Activated T-helper 2 cell treated with anti-CD3 and anti-CD28 coated beads, Interferon-gamma antibody, Interleukin-2, Interleukin-4, amounts not matched to agents 10 μg/mL and 5 μg/mL and 100 μg/mL, durations not matched to agents 14 hours and 24 hours and 36 hours (primary cell): ENCODE measurements at regions not wholly inside any gene's neighbourhood (a gene's known extent, or its start where the extent isn't known, plus 50 kb on each side); places are given as distances from the start of the nearest gene placed in this dataset.

Experiments used
- DNase-seq: peaks from one replicate; pipeline ENCODE4 v3.0.0; 2021; ENCODE audit warnings: low spot score
- H3K27ac Mint-ChIP-seq: one replicate; pipeline ENCODE4 v1.8.0; 2021; ENCODE audit warnings: mixed read lengths
- H3K27me3 Mint-ChIP-seq: one replicate; pipeline ENCODE4 v1.8.0; 2021; ENCODE audit warnings: low read depth, mixed read lengths
- H3K36me3 Mint-ChIP-seq: one replicate; pipeline ENCODE4 v1.8.0; 2021; ENCODE audit warnings: low read depth, mixed read lengths
- H3K4me1 Mint-ChIP-seq: one replicate; pipeline ENCODE4 v1.8.0; 2021; ENCODE audit warnings: low read depth, mixed read lengths
- H3K4me3 Mint-ChIP-seq: one replicate; pipeline ENCODE4 v1.8.0; 2021; ENCODE audit warnings: low read depth, mild to moderate bottlenecking, moderate library complexity, mixed read lengths
- H3K9me3 Mint-ChIP-seq: one replicate; pipeline ENCODE4 v1.8.0; 2021; ENCODE audit warnings: mixed read lengths
- intact Hi-C: fragments of 100-400 bp; cut with micrococcal nuclease; formaldehyde crosslinking; loops from one replicate; pipeline ENCODE4 v1.15.1; 2023

- H3K36me3 Mint-ChIP-seq = no peaks in the 10 kb centered on the region
- H3K27me3 Mint-ChIP-seq = no peaks in the 10 kb centered on the region
- intact Hi-C loops = no loop called here
- no peak overlapping the region for H3K27ac Mint-ChIP-seq
- DNase-seq = no peak
- H3K4me3 Mint-ChIP-seq = no peak overlapping the region
- H3K4me1 Mint-ChIP-seq = no peaks in the 10 kb centered on the region
- H3K9me3 Mint-ChIP-seq = peaks cover 24% of the 10 kb centered on the region
These were observed 1526.3 kb downstream of the PLA2G4A start for GRCh38 chr1:188355082-188355481.

- Mint-ChIP-seq H3K9me3 (peaks cover 28% of the 10 kb centered on the region), H3K27ac (no peak overlapping the region), H3K4me3 (no peak overlapping the region), H3K27me3 (no peaks in the 10 kb centered on the region), H3K4me1 (no peaks in the 10 kb centered on the region), H3K36me3 (no peaks in the 10 kb centered on the region)
- no peak for DNase-seq
- intact Hi-C loops = no loop called here
These were observed 1527.1 kb downstream of the PLA2G4A start for GRCh38 chr1:188355847-188356246.

- Mint-ChIP-seq H3K4me1 (no peaks in the 10 kb centered on the region), H3K4me3 (no peak overlapping the region), H3K36me3 (no peaks in the 10 kb centered on the region), H3K27me3 (no peaks in the 10 kb centered on the region), H3K9me3 (peaks cover 28% of the 10 kb centered on the region), H3K27ac (no peak overlapping the region)
- DNase-seq = no peak
- intact Hi-C loops = no loop called here
These were observed 1530.6 kb downstream of the PLA2G4A start for GRCh38 chr1:188359315-188359714.

- Mint-ChIP-seq H3K36me3 (no peaks in the 10 kb centered on the region), H3K4me3 (no peak overlapping the region), H3K9me3 (peaks cover 12% of the 10 kb centered on the region), H3K27ac (no peak overlapping the region), H3K4me1 (no peaks in the 10 kb centered on the region), H3K27me3 (no peaks in the 10 kb centered on the region)
- intact Hi-C loops = no loop called here
- no peak for DNase-seq
These were observed 1535.2 kb downstream of the PLA2G4A start for GRCh38 chr1:188363943-188364342.

GRCh38 chr1:188364927-188365449, 1536.2 kb downstream of the PLA2G4A start:
- no peak for DNase-seq
- Mint-ChIP-seq H3K9me3 (peaks cover 5% of the 10 kb centered on the region), H3K27me3 (no peaks in the 10 kb centered on the region), H3K36me3 (no peaks in the 10 kb centered on the region), H3K4me3 (no peak overlapping the region), H3K4me1 (no peaks in the 10 kb centered on the region), H3K27ac (no peak overlapping the region)
- intact Hi-C loops = no loop called here

GRCh38 chr1:188365874-188366273, 1537.1 kb downstream of the PLA2G4A start:
- no peaks in the 10 kb centered on the region for H3K36me3 Mint-ChIP-seq
- no peak for DNase-seq
- H3K27me3 Mint-ChIP-seq = no peaks in the 10 kb centered on the region
- no peaks in the 10 kb centered on the region for H3K9me3 Mint-ChIP-seq
- no peaks in the 10 kb centered on the region for H3K4me1 Mint-ChIP-seq
- intact Hi-C loops = no loop called here
- H3K27ac Mint-ChIP-seq = no peak overlapping the region
- H3K4me3 Mint-ChIP-seq = no peak overlapping the region

GRCh38 chr1:188367661-188368060, 1538.9 kb downstream of the PLA2G4A start:
- Mint-ChIP-seq H3K9me3 (peaks cover 3% of the 10 kb centered on the region), H3K36me3 (no peaks in the 10 kb centered on the region), H3K4me1 (no peaks in the 10 kb centered on the region), H3K4me3 (no peak overlapping the region), H3K27me3 (no peaks in the 10 kb centered on the region), H3K27ac (no peak overlapping the region)
- intact Hi-C loops = no loop called here
- DNase-seq = no peak

GRCh38 chr1:188371295-188371806, 1542.6 kb downstream of the PLA2G4A start:
- Mint-ChIP-seq H3K27me3 (no peaks in the 10 kb centered on the region), H3K9me3 (peaks cover 15% of the 10 kb centered on the region), H3K4me3 (no peak overlapping the region), H3K27ac (no peak overlapping the region), H3K4me1 (no peaks in the 10 kb centered on the region), H3K36me3 (no peaks in the 10 kb centered on the region)
- intact Hi-C loops = no loop called here
- no peak for DNase-seq

- no peak for DNase-seq
- no peaks in the 10 kb centered on the region for H3K27me3 Mint-ChIP-seq
- no peak overlapping the region for H3K4me3 Mint-ChIP-seq
- H3K36me3 Mint-ChIP-seq = no peaks in the 10 kb centered on the region
- H3K9me3 Mint-ChIP-seq = peaks cover 15% of the 10 kb centered on the region
- H3K4me1 Mint-ChIP-seq = no peaks in the 10 kb centered on the region
- no peak overlapping the region for H3K27ac Mint-ChIP-seq
- intact Hi-C loops = no loop called here
These were observed 1544.1 kb downstream of the PLA2G4A start for GRCh38 chr1:188372821-188373220.

- Mint-ChIP-seq H3K27me3 (no peaks in the 10 kb centered on the region), H3K9me3 (peaks cover 3% of the 10 kb centered on the region), H3K27ac (no peak overlapping the region), H3K4me1 (no peaks in the 10 kb centered on the region), H3K4me3 (no peak overlapping the region), H3K36me3 (no peaks in the 10 kb centered on the region)
- DNase-seq = no peak
- intact Hi-C loops = no loop called here
These were observed 1554.1 kb downstream of the PLA2G4A start for GRCh38 chr1:188382851-188383250.

GRCh38 chr1:188386161-188386560, 1557.4 kb downstream of the PLA2G4A start:
- H3K4me1 Mint-ChIP-seq = no peaks in the 10 kb centered on the region

GRCh38 chr1:188386666-188387065, 1557.9 kb downstream of the PLA2G4A start:
- Mint-ChIP-seq H3K4me1 (no peaks in the 10 kb centered on the region), H3K27ac (no peak overlapping the region), H3K27me3 (no peaks in the 10 kb centered on the region), H3K36me3 (no peaks in the 10 kb centered on the region), H3K4me3 (no peak overlapping the region), H3K9me3 (peaks cover 2% of the 10 kb centered on the region)
- intact Hi-C loops = no loop called here
- DNase-seq = no peak

More at GRCh38 chr1:188386161-188386560, 1557.4 kb downstream of the PLA2G4A start:
- Mint-ChIP-seq H3K27ac (no peak overlapping the region), H3K9me3 (no peaks in the 10 kb centered on the region), H3K36me3 (no peaks in the 10 kb centered on the region), H3K27me3 (no peaks in the 10 kb centered on the region), H3K4me3 (no peak overlapping the region)
- DNase-seq = no peak
- intact Hi-C loops = no loop called here

GRCh38 chr1:188394677-188395076, 1565.9 kb downstream of the PLA2G4A start:
- intact Hi-C loops = no loop called here
- H3K36me3 Mint-ChIP-seq = no peaks in the 10 kb centered on the region
- H3K27me3 Mint-ChIP-seq = no peaks in the 10 kb centered on the region
- no peak for DNase-seq
- no peak overlapping the region for H3K4me3 Mint-ChIP-seq
- H3K9me3 Mint-ChIP-seq = peaks cover 16% of the 10 kb centered on the region
- H3K27ac Mint-ChIP-seq = no peak overlapping the region
- H3K4me1 Mint-ChIP-seq = no peaks in the 10 kb centered on the region

- peaks cover 12% of the 10 kb centered on the region for H3K9me3 Mint-ChIP-seq
- no peak for DNase-seq
- H3K4me1 Mint-ChIP-seq = no peaks in the 10 kb centered on the region
- no peak overlapping the region for H3K4me3 Mint-ChIP-seq
- H3K36me3 Mint-ChIP-seq = no peaks in the 10 kb centered on the region
- no peaks in the 10 kb centered on the region for H3K27me3 Mint-ChIP-seq
- intact Hi-C loops = no loop called here
- no peak overlapping the region for H3K27ac Mint-ChIP-seq
These were observed 1568.8 kb downstream of the PLA2G4A start for GRCh38 chr1:188397521-188397920.
